Ectodermal cell (in vitro differentiated cells): ENCODE measurements at regions not wholly inside any gene's neighbourhood (a gene's known extent, or its start where the extent isn't known, plus 50 kb on each side); places are given as distances from the start of the nearest gene placed in this dataset.

Source experiments
- H3K27ac ChIP-seq: 2 replicates; pipeline ENCODE4 v1.7.0; 2013; ENCODE audit warnings: mild to moderate bottlenecking, low read depth, low read length; ENCODE audit not compliant: insufficient read depth, poor library complexity, severe bottlenecking
- H3K27me3 ChIP-seq: 2 replicates; pipeline ENCODE4 v1.7.0; 2013; ENCODE audit warnings: mild to moderate bottlenecking, low read length; ENCODE audit not compliant: insufficient read depth, control insufficient read depth, poor library complexity, severe bottlenecking
- H3K36me3 ChIP-seq: one replicate; pipeline ENCODE4 v1.7.0; 2013; ENCODE audit warnings: low read length; ENCODE audit not compliant: control insufficient read depth, insufficient read depth
- H3K4me1 ChIP-seq: one replicate; pipeline ENCODE4 v1.7.0; 2013; ENCODE audit warnings: low read length; ENCODE audit not compliant: control insufficient read depth, insufficient read depth
- H3K4me3 ChIP-seq: 2 replicates; pipeline ENCODE4 v1.7.0; 2013; ENCODE audit warnings: low read depth, low read length, control low read depth; ENCODE audit not compliant: insufficient read depth
- H3K9me3 ChIP-seq: 2 replicates; pipeline ENCODE4 v1.7.0; 2013; ENCODE audit warnings: mild to moderate bottlenecking, low read length, moderate library complexity; ENCODE audit not compliant: control insufficient read depth
- WGBS, 2 experiments: methylation state at CpG; one replicate each; pipeline ENCODE4 v1.1.7; 2013; ENCODE audit warnings: missing lambda C conversion rate in 2 of 2; 5-methylcytosine and 5-hydroxymethylcytosine counted together

DNA sequence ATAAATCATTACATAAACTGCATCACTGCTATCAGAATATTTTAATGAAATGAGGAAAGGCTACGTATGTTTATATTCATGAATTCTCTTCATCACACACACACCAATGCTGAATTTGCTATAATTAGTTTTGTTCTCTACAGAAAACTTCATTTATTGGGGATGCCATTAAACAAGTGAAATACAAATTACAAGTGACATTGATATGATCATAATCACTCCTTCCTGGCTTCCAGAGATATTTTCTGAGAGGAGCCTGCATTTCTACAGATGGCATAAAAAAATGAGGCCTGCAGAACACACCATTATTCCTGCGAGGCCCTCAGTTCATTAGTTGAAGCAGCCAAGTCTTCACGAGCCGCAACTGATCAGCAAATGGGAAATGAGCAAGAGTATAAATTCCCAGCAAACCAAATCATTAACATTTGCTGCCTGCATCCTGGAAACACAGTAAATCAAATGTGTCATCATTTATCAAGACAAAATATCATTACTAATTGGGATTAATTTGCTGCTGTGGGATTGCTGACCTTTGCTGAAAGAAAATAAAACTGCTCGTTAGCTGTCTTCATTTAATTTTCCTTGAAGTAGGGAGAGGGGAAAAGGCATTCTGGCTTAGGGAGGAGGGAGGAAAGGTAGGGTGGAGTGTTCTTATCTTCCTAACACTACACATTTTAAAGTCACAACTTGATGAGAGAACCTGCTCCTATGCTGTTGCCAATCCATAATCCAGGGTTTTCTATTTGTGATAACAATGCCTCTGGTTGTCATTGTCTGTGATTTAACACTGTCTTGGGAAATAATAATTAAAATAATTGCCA lies 921.9 kb downstream of the SQOR start:
- Histone ChIP-seq H3K9me3 (no peaks in the 10 kb centered on the region), H3K4me3 (no peak overlapping the region), H3K27ac (no peak overlapping the region), H3K36me3 (no peaks in the 10 kb centered on the region), H3K4me1 (no peaks in the 10 kb centered on the region), H3K27me3 (no peaks in the 10 kb centered on the region)
- 93 to 100% methylated on average over 4 of the region's 5 CpGs for WGBS, 2 experiments

DNA sequence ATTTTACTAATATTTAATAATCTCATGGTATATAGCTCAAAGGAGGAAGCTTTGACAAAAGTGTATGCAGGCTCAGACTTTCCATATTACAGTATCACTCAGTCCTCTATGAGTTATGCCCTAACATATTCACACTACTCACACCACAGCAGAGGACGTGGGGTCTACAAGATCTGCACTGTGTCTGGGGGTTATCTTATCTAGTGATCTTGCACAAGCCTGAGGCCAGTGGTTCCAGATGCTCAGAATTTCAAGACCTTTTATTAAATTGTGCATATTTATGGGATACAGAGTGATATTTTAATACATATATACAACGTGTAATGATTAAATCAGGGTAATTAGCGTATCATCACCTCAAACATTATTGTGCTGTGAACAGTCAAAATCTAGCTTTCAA lies 933.1 kb downstream of the SQOR start:
- no peaks in the 10 kb centered on the region for H3K27me3 ChIP-seq
- H3K36me3 ChIP-seq = no peaks in the 10 kb centered on the region
- 87 to 96% methylated on average over 3 of the region's 3 CpGs for WGBS, 2 experiments
- no peaks in the 10 kb centered on the region for H3K4me1 ChIP-seq
- no peak overlapping the region for H3K4me3 ChIP-seq
- no peaks in the 10 kb centered on the region for H3K9me3 ChIP-seq
- no peak overlapping the region for H3K27ac ChIP-seq

DNA sequence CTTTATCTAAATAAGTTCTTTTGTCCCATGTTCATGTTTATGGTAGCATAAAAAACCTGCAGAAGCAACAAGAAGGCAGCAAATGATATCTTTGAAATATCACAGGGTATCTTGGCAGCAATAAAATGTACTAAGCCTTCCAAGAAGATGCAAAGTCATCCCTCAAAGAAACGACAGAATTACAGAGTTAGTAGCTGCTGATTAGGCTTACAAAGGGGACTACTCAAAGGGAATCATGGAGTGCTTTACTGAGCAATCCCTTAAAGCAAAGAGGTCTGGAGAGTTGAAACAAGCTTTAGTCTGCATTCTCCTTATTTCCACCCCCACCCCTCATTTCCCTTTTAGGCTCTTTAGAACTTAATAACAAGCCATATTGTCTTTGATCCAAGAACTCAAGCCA lies 935.0 kb downstream of the SQOR start:
- H3K9me3 ChIP-seq = no peaks in the 10 kb centered on the region
- no peaks in the 10 kb centered on the region for H3K4me1 ChIP-seq
- H3K4me3 ChIP-seq = no peak overlapping the region
- WGBS, 2 experiments = 52 to 67% methylated on average over 1 of the region's 1 CpG
- no peaks in the 10 kb centered on the region for H3K27me3 ChIP-seq
- H3K36me3 ChIP-seq = no peaks in the 10 kb centered on the region
- H3K27ac ChIP-seq = no peak overlapping the region

DNA sequence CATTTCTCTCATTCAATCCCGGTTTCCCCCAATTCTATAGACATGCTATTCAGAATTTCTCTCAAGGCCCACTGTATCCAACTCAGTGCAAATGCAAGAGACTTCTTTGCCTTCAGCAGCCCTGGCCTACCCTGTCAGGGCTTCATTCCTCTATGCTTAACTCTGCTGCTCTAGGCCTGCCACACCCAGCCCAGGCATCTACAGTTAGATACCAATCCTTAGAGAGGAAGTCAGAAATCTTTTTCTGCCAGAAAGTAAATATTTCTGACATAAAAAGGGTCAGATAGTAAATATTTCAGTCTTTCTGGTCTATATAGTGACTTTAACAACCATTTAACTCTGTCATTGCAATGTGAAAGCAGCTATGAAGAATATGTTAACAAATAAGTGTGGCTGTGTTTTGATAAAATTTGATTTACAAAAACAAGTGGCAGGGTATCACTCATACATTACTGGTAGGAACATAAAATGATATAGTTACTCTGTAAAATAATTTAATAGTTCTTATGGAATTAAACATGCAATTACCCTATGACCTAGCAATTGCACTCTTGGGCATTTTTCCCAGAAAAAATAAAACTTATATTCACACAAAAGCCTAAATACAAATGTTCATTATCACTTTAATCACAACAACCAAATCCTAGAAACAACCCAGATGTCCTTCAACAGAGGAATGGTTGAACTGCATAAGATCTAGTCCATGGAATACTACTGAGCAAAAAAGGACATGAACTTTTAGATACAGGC lies 942.0 kb downstream of the SQOR start:
- Histone ChIP-seq H3K9me3 (no peaks in the 10 kb centered on the region), H3K27me3 (no peaks in the 10 kb centered on the region), H3K4me1 (no peaks in the 10 kb centered on the region), H3K27ac (no peak overlapping the region), H3K36me3 (no peaks in the 10 kb centered on the region), H3K4me3 (no peak overlapping the region)
- WGBS, 2 experiments = 89 to 98% methylated on average over 1 of the region's 1 CpG

DNA sequence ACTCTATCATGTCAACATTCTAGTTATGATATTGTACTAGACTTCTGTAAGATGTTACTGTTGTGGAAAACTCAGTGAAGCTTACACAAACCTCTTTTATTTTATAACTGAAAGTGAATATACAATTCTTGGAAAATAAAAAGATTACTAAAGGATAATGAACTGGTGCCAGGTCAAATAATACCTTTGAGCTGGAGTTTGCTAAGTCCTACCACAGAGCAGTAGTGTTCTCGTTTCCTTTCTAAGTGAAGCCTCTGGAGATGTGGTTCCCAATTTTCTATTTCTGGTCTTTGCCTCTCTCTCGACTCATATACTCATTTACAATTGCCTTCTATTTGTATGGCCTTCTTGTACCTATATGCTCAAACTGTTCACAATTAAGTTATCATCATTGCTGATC lies 942.9 kb downstream of the SQOR start:
- H3K9me3 ChIP-seq = no peaks in the 10 kb centered on the region
- H3K4me1 ChIP-seq = no peaks in the 10 kb centered on the region
- H3K4me3 ChIP-seq = no peak overlapping the region
- H3K27me3 ChIP-seq = no peaks in the 10 kb centered on the region
- H3K27ac ChIP-seq = no peak overlapping the region
- no peaks in the 10 kb centered on the region for H3K36me3 ChIP-seq
- WGBS, 2 experiments = 90 to 96% methylated on average over 2 of the region's 2 CpGs

DNA sequence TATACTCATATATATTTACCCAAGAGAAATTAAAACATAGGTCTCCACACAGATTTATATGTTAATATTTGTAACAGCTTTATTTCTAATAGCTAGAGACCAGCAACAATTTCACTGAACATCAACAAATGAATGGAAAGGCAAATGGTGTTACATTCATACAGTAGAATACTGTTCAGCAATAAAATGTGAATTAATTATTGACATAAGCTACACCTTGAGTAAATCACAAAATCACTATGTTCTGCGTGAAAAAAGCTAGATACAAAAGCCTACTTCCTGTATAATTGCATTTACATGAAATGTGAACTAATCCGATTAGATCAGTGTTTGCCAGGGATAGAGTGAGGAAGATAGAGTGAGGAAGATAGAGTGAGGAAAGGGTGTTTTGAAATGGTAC lies 945.7 kb downstream of the SQOR start:
- Histone ChIP-seq H3K27ac (no peak overlapping the region), H3K4me1 (no peaks in the 10 kb centered on the region), H3K27me3 (no peaks in the 10 kb centered on the region), H3K36me3 (no peaks in the 10 kb centered on the region), H3K9me3 (no peaks in the 10 kb centered on the region), H3K4me3 (no peak overlapping the region)
- WGBS, 2 experiments = 65 to 89% methylated on average over 1 to 2 of the region's 2 CpGs

DNA sequence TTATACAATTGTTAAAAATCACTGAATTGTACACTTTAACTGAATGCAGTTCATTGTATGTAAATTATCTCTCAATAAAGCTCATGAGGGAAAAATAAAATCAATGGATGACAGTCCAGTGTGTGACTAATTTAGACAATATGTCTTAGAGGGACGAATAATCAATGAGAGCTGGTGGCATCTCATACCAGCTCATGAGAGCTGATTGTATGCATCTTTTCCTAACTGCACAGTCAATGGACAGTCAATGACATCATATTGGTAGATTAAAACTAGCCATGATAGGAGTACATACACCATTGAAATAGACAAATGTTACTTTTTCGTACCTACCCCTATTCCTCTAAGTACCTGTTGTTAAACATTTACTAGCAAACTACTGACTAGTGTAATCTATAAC lies 946.1 kb downstream of the SQOR start:
- H3K36me3 ChIP-seq = no peaks in the 10 kb centered on the region
- H3K4me1 ChIP-seq = no peaks in the 10 kb centered on the region
- 85 to 95% methylated on average over 1 to 2 of the region's 2 CpGs for WGBS, 2 experiments
- H3K4me3 ChIP-seq = no peak overlapping the region
- no peaks in the 10 kb centered on the region for H3K9me3 ChIP-seq
- no peak overlapping the region for H3K27ac ChIP-seq
- H3K27me3 ChIP-seq = no peaks in the 10 kb centered on the region

DNA sequence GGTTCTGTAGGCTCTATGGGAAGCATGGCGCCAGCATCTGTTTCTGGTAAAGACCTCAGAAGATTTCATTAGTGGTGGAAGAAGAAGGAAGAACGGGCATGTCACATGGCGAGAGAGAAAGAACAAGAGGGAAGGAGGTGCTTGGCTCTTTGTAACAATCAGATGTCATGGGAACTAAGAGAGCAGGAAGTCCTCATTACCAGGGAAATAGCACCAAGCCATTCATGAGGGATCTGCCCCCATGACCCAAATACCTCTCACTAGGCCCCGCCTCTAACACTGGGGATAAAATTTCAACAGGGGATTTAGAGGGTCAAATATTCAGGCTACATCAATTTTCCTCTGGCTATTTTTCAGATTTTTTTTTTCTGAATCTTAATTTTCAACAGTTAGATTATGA lies 954.3 kb downstream of the SQOR start:
- Histone ChIP-seq H3K27me3 (no peaks in the 10 kb centered on the region), H3K36me3 (no peaks in the 10 kb centered on the region), H3K4me3 (no peak overlapping the region), H3K9me3 (no peaks in the 10 kb centered on the region), H3K27ac (no peak overlapping the region), H3K4me1 (no peaks in the 10 kb centered on the region)
- WGBS, 2 experiments = 87 to 92% methylated on average over 4 of the region's 4 CpGs

DNA sequence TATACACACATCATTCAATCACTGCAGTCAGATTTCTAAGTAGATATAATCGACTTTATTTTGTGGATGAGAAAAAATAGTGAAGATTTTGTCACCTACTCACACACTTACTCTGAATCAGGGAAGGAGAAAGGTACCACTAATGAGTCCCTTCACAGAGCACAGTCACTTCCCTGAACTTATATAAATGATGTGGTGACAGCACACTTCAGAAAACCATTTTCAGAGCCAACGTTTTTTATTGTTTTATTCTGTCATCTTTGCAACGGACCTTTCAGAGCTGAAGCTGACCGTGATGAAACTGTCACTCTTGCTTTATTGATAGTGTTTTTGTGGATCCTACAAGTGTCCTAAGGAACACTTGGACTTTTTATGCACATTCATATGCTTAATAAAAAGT lies 956.6 kb downstream of the SQOR start:
- no peaks in the 10 kb centered on the region for H3K36me3 ChIP-seq
- no peaks in the 10 kb centered on the region for H3K27me3 ChIP-seq
- no peaks in the 10 kb centered on the region for H3K9me3 ChIP-seq
- H3K4me3 ChIP-seq = no peak overlapping the region
- no peak overlapping the region for H3K27ac ChIP-seq
- no peaks in the 10 kb centered on the region for H3K4me1 ChIP-seq
- 87 to 90% methylated on average over 3 of the region's 4 CpGs for WGBS, 2 experiments

DNA sequence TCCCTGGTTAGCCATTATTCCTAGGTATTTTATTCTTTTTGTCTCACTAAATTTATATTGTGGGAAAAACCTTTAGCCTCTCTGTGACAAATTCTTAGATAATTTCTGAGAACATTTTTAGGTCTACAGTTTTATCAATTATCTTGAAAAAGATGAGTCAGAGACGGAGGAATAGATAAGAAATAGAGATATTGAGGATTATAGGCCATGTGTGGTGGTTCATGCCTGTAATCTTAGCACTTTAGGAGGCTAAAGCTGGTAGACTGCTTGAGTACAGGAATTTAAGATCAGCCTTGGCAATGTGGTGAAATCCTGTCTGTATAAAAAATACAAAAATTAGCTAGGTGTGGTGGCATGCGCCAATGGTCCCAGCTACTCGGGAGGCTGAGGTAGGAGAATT lies 960.2 kb downstream of the SQOR start:
- 94 to 98% methylated on average over 3 of the region's 3 CpGs for WGBS, 2 experiments
- no peaks in the 10 kb centered on the region for H3K36me3 ChIP-seq
- H3K27ac ChIP-seq = no peak overlapping the region
- H3K9me3 ChIP-seq = no peaks in the 10 kb centered on the region
- no peak overlapping the region for H3K4me3 ChIP-seq
- no peaks in the 10 kb centered on the region for H3K27me3 ChIP-seq
- H3K4me1 ChIP-seq = no peaks in the 10 kb centered on the region
